ENCODE measurements at regions not wholly inside any gene's neighbourhood (a gene's known extent, or its start where the extent isn't known, plus 50 kb on each side); places are given as distances from the start of the nearest gene placed in this dataset.

GRCh38 chr19:23855676-23856075 is 59.0 kb upstream of the ZNF726 start:
- no peak overlapping the region for H4K8ac ChIP-seq (ENCODE audit: low read depth, low read length)
- no peak overlapping the region for H4K12ac ChIP-seq (ENCODE audit: low read depth, low read length)
- no peak overlapping the region for H2BK12ac ChIP-seq (ENCODE audit: low read length)
- H3K79me2 ChIP-seq (ENCODE audit: control insufficient read depth, insufficient read depth, low read length, poor library complexity): no peaks in the 10 kb centered on the region
- no peaks in the 10 kb centered on the region for H3K4me1 ChIP-seq (ENCODE audit: control insufficient read depth in 1 of 2, insufficient read depth in 2 of 2, low read length in 2 of 2)
- H3K9ac ChIP-seq (ENCODE audit: low read length): no peak overlapping the region
- no peaks in the 10 kb centered on the region for H3K27me3 ChIP-seq (ENCODE audit: insufficient read depth, low read length)
- no peak overlapping the region for H2AK5ac ChIP-seq (ENCODE audit: low read length)
- H3K4me3 ChIP-seq (ENCODE audit: low read depth, low read length): no peak overlapping the region
- no peak overlapping the region for H3K4ac ChIP-seq (ENCODE audit: low read depth, low read length)
- H3K14ac ChIP-seq (ENCODE audit: low read length): no peak overlapping the region
- H2BK120ac ChIP-seq (ENCODE audit: insufficient read depth, low read length, poor library complexity): no peak overlapping the region
- H2AFZ ChIP-seq (ENCODE audit: insufficient read depth, low read length, poor library complexity): no peak overlapping the region
- H3K79me1 ChIP-seq (ENCODE audit: low read length): no peaks in the 10 kb centered on the region
- no peak overlapping the region for H3K23ac ChIP-seq (ENCODE audit: low read length)
- H3K18ac ChIP-seq (ENCODE audit: low read length): no peak overlapping the region
- WGBS (ENCODE audit: extremely low coverage, insufficient coverage, insufficient read length): no CpG with 5 or more reads among the region's 4 CpGs
- H2BK5ac ChIP-seq (ENCODE audit: low read depth, low read length, poor library complexity): no peak overlapping the region
- peaks cover 3% of the 10 kb centered on the region for H3K9me3 ChIP-seq (ENCODE audit: insufficient read depth, low read depth, low read length)
- H3K36me3 ChIP-seq (ENCODE audit: control insufficient read depth in 1 of 2, insufficient read depth in 2 of 2, low read length in 2 of 2): no peaks in the 10 kb centered on the region
- DNase-seq: no peak
- H4K91ac ChIP-seq (ENCODE audit: low read depth, low read length): no peak overlapping the region
- no peak overlapping the region for H3K27ac ChIP-seq (ENCODE audit: low read depth, low read length)
- no peak overlapping the region for H3K4me2 ChIP-seq (ENCODE audit: low read length)

GRCh38 chr19:23851966-23852365 is 62.7 kb upstream of the ZNF726 start:
- H3K27me3 ChIP-seq (ENCODE audit: insufficient read depth, low read length): no peaks in the 10 kb centered on the region
- no CpG with 5 or more reads among the region's 5 CpGs for WGBS (ENCODE audit: extremely low coverage, insufficient coverage, insufficient read length)
- no peak overlapping the region for H2BK120ac ChIP-seq (ENCODE audit: insufficient read depth, low read length, poor library complexity)
- H4K91ac ChIP-seq (ENCODE audit: low read depth, low read length): no peak overlapping the region
- no peak overlapping the region for H3K4me2 ChIP-seq (ENCODE audit: low read length)
- H4K8ac ChIP-seq (ENCODE audit: low read depth, low read length): no peak overlapping the region
- H4K12ac ChIP-seq (ENCODE audit: low read depth, low read length): no peak overlapping the region
- H2AK5ac ChIP-seq (ENCODE audit: low read length): no peak overlapping the region
- no peak overlapping the region for H3K4me3 ChIP-seq (ENCODE audit: low read depth, low read length)
- no peak overlapping the region for H2BK12ac ChIP-seq (ENCODE audit: low read length)
- H3K79me2 ChIP-seq (ENCODE audit: control insufficient read depth, insufficient read depth, low read length, poor library complexity): no peaks in the 10 kb centered on the region
- H3K4ac ChIP-seq (ENCODE audit: low read depth, low read length): no peak overlapping the region
- H3K14ac ChIP-seq (ENCODE audit: low read length): no peak overlapping the region
- peaks cover 3% of the 10 kb centered on the region for H3K9me3 ChIP-seq (ENCODE audit: insufficient read depth, low read depth, low read length)
- no peak overlapping the region for H2AFZ ChIP-seq (ENCODE audit: insufficient read depth, low read length, poor library complexity)
- no peaks in the 10 kb centered on the region for H3K4me1 ChIP-seq (ENCODE audit: control insufficient read depth in 1 of 2, insufficient read depth in 2 of 2, low read length in 2 of 2)
- no peaks in the 10 kb centered on the region for H3K79me1 ChIP-seq (ENCODE audit: low read length)
- no peak overlapping the region for H3K23ac ChIP-seq (ENCODE audit: low read length)
- no peak overlapping the region for H3K18ac ChIP-seq (ENCODE audit: low read length)
- H3K9ac ChIP-seq (ENCODE audit: low read length): no peak overlapping the region
- H3K27ac ChIP-seq (ENCODE audit: low read depth, low read length): no peak overlapping the region
- DNase-seq: peak; percentile 38 to 54
- no peaks in the 10 kb centered on the region for H3K36me3 ChIP-seq (ENCODE audit: control insufficient read depth in 1 of 2, insufficient read depth in 2 of 2, low read length in 2 of 2)
- no peak overlapping the region for H2BK5ac ChIP-seq (ENCODE audit: low read depth, low read length, poor library complexity)

- WGBS (ENCODE audit: extremely low coverage, insufficient coverage, insufficient read length): no CpG with 5 or more reads among the region's 2 CpGs
- Histone ChIP-seq H2AFZ (ENCODE audit: insufficient read depth, low read length, poor library complexity) (no peak overlapping the region), H3K79me1 (ENCODE audit: low read length) (no peaks in the 10 kb centered on the region), H2BK12ac (ENCODE audit: low read length) (no peak overlapping the region), H3K4me2 (ENCODE audit: low read length) (no peak overlapping the region), H3K27ac (ENCODE audit: low read depth, low read length) (no peak overlapping the region), H3K27me3 (ENCODE audit: insufficient read depth, low read length) (no peaks in the 10 kb centered on the region), H4K12ac (ENCODE audit: low read depth, low read length) (no peak overlapping the region), H3K9me3 (ENCODE audit: insufficient read depth, low read depth, low read length) (peaks cover 5% of the 10 kb centered on the region), H2BK5ac (ENCODE audit: low read depth, low read length, poor library complexity) (no peak overlapping the region), H2AK5ac (ENCODE audit: low read length) (no peak overlapping the region), H3K4me1 (ENCODE audit: control insufficient read depth in 1 of 2, insufficient read depth in 2 of 2, low read length in 2 of 2) (no peaks in the 10 kb centered on the region), H3K36me3 (ENCODE audit: control insufficient read depth in 1 of 2, insufficient read depth in 2 of 2, low read length in 2 of 2) (peaks cover 0 to 2% of the 10 kb centered on the region in 2 experiments), H3K14ac (ENCODE audit: low read length) (no peak overlapping the region), H3K18ac (ENCODE audit: low read length) (no peak overlapping the region), H2BK120ac (ENCODE audit: insufficient read depth, low read length, poor library complexity) (no peak overlapping the region), H3K79me2 (ENCODE audit: control insufficient read depth, insufficient read depth, low read length, poor library complexity) (no peaks in the 10 kb centered on the region), H3K4me3 (ENCODE audit: low read depth, low read length) (no peak overlapping the region), H4K8ac (ENCODE audit: low read depth, low read length) (no peak overlapping the region), H3K9ac (ENCODE audit: low read length) (no peak overlapping the region), H3K4ac (ENCODE audit: low read depth, low read length) (no peak overlapping the region), H4K91ac (ENCODE audit: low read depth, low read length) (no peak overlapping the region), H3K23ac (ENCODE audit: low read length) (no peak overlapping the region)
- no peak for DNase-seq
Observed at GRCh38 chr19:23832717-23833327, 74.1 kb upstream of the ZNF681 start.

DNA sequence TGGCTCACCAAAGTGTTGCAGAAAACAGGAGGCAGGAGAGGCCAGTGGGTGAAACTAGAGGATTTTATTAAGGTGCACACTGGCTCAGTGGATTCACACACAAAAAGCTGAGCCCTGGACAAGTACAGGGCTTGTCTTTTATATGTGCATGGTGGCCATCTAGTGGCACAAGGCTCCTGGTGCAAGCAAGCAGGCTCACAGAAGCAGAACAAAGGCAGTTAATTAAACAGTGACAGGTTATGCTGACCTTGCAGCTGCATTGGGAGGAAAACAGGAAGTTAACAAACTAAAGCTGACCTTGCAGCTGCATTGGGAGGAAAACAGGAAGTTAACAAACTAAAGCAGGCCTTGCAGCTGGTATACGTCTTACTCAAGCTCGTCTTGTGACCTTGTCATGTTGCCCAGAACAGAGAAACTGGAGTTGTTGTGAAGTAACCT is 65.3 kb upstream of the ZNF681 start:
- no peak overlapping the region for H3K9ac ChIP-seq (ENCODE audit: low read length)
- no peak overlapping the region for H2AFZ ChIP-seq (ENCODE audit: insufficient read depth, low read length, poor library complexity)
- H4K12ac ChIP-seq (ENCODE audit: low read depth, low read length): no peak overlapping the region
- no peak overlapping the region for H4K8ac ChIP-seq (ENCODE audit: low read depth, low read length)
- no peak overlapping the region for H3K27ac ChIP-seq (ENCODE audit: low read depth, low read length)
- H3K4me2 ChIP-seq (ENCODE audit: low read length): no peak overlapping the region
- no peak overlapping the region for H2BK5ac ChIP-seq (ENCODE audit: low read depth, low read length, poor library complexity)
- no peak overlapping the region for H2BK120ac ChIP-seq (ENCODE audit: insufficient read depth, low read length, poor library complexity)
- H3K18ac ChIP-seq (ENCODE audit: low read length): no peak overlapping the region
- H3K36me3 ChIP-seq (ENCODE audit: control insufficient read depth in 1 of 2, insufficient read depth in 2 of 2, low read length in 2 of 2): peaks cover 6 to 9% of the 10 kb centered on the region in 2 experiments
- H3K9me3 ChIP-seq (ENCODE audit: insufficient read depth, low read depth, low read length): peaks cover 16% of the 10 kb centered on the region
- WGBS (ENCODE audit: extremely low coverage, insufficient coverage, insufficient read length): no CpG with 5 or more reads among the region's 2 CpGs
- no peaks in the 10 kb centered on the region for H3K79me2 ChIP-seq (ENCODE audit: control insufficient read depth, insufficient read depth, low read length, poor library complexity)
- no peaks in the 10 kb centered on the region for H3K27me3 ChIP-seq (ENCODE audit: insufficient read depth, low read length)
- no peak overlapping the region for H3K23ac ChIP-seq (ENCODE audit: low read length)
- peaks cover 9 to 10% of the 10 kb centered on the region in 2 experiments for H3K4me1 ChIP-seq (ENCODE audit: control insufficient read depth in 1 of 2, insufficient read depth in 2 of 2, low read length in 2 of 2)
- H2BK12ac ChIP-seq (ENCODE audit: low read length): no peak overlapping the region
- H4K91ac ChIP-seq (ENCODE audit: low read depth, low read length): no peak overlapping the region
- no peak overlapping the region for H2AK5ac ChIP-seq (ENCODE audit: low read length)
- peak; percentile 26 to 36 for DNase-seq
- no peak overlapping the region for H3K4me3 ChIP-seq (ENCODE audit: low read depth, low read length)
- no peak overlapping the region for H3K4ac ChIP-seq (ENCODE audit: low read depth, low read length)
- H3K14ac ChIP-seq (ENCODE audit: low read length): no peak overlapping the region
- no peaks in the 10 kb centered on the region for H3K79me1 ChIP-seq (ENCODE audit: low read length)
